ENCODE measurements at regions not wholly inside any gene's neighbourhood (a gene's known extent, or its start where the extent isn't known, plus 50 kb on each side); places are given as distances from the start of the nearest gene placed in this dataset.

GRCh38 chr16:54816471-54816870 is 114.2 kb upstream of the IRX5 start:
- Histone ChIP-seq H3K14ac (ENCODE audit: low read length in 2 of 2) (no peak overlapping the region), H2BK5ac (ENCODE audit: low read depth, low read length, poor library complexity, severe bottlenecking) (no peak overlapping the region), H3K9me3 (ENCODE audit: control insufficient read depth, low read length) (peaks cover 5% of the 10 kb centered on the region), H3K18ac (ENCODE audit: low read depth in 1 of 2, low read length in 2 of 2) (no peak overlapping the region), H4K91ac (ENCODE audit: low read length) (no peak overlapping the region), H3K27ac (ENCODE audit: low read length, poor library complexity, severe bottlenecking) (no peak overlapping the region), H2AK5ac (ENCODE audit: low read length, severe bottlenecking) (no peak overlapping the region), H2AFZ (ENCODE audit: low read depth, low read length) (no peak overlapping the region), H2BK12ac (ENCODE audit: low read length in 2 of 2) (no peak overlapping the region), H3K4ac (ENCODE audit: low read depth in 1 of 2, low read length in 2 of 2) (no peak overlapping the region), H4K8ac (ENCODE audit: low read length) (no peak overlapping the region), H3K4me3 (ENCODE audit: insufficient read depth in 1 of 2, low read depth in 1 of 2, low read length in 2 of 2) (no peak overlapping the region), H3K79me1 (replicated peaks; ENCODE audit: low read length, poor library complexity, severe bottlenecking) (no peaks in the 10 kb centered on the region), H3K4me1 (ENCODE audit: control insufficient read depth, insufficient read depth, low read depth, low read length) (no peaks in the 10 kb centered on the region), H2BK15ac (ENCODE audit: low read depth, poor library complexity, severe bottlenecking) (no peak overlapping the region), H2BK120ac (ENCODE audit: low read depth, low read length) (no peak overlapping the region), H3K36me3 (ENCODE audit: control insufficient read depth in 1 of 2, insufficient read depth in 2 of 2, low read depth in 1 of 2, low read length in 2 of 2) (no peaks in the 10 kb centered on the region), H3K23ac (ENCODE audit: low read length in 2 of 2) (no peak overlapping the region), H3K4me2 (ENCODE audit: low read length, poor library complexity, severe bottlenecking) (no peak overlapping the region), H3K9ac (ENCODE audit: low read length) (no peak overlapping the region), H3K27me3 (ENCODE audit: control insufficient read depth in 1 of 2, insufficient read depth in 1 of 2, low read length in 2 of 2) (peaks cover 3 to 5% of the 10 kb centered on the region in 2 experiments)
- WGBS: 81% methylated on average over 2 of the region's 3 CpGs
- no peak for DNase-seq

GRCh38 chr16:54815177-54815576 is 115.5 kb upstream of the IRX5 start:
- H3K4me2 ChIP-seq (ENCODE audit: low read length, poor library complexity, severe bottlenecking): no peak overlapping the region
- no peak overlapping the region for H2BK120ac ChIP-seq (ENCODE audit: low read depth, low read length)
- no peak overlapping the region for H4K8ac ChIP-seq (ENCODE audit: low read length)
- no peak overlapping the region for H2BK15ac ChIP-seq (ENCODE audit: low read depth, poor library complexity, severe bottlenecking)
- H3K27me3 ChIP-seq (ENCODE audit: control insufficient read depth in 1 of 2, insufficient read depth in 1 of 2, low read length in 2 of 2): peaks cover 3 to 5% of the 10 kb centered on the region in 2 experiments
- H3K9me3 ChIP-seq (ENCODE audit: control insufficient read depth, low read length): no peaks in the 10 kb centered on the region
- H3K23ac ChIP-seq (ENCODE audit: low read length in 2 of 2): no peak overlapping the region
- H4K91ac ChIP-seq (ENCODE audit: low read length): no peak overlapping the region
- no peak overlapping the region for H2AK5ac ChIP-seq (ENCODE audit: low read length, severe bottlenecking)
- H3K4me1 ChIP-seq (ENCODE audit: control insufficient read depth, insufficient read depth, low read depth, low read length): no peaks in the 10 kb centered on the region
- no peaks in the 10 kb centered on the region for H3K36me3 ChIP-seq (ENCODE audit: control insufficient read depth in 1 of 2, insufficient read depth in 2 of 2, low read depth in 1 of 2, low read length in 2 of 2)
- no peak overlapping the region for H3K18ac ChIP-seq (ENCODE audit: low read depth in 1 of 2, low read length in 2 of 2)
- H2BK12ac ChIP-seq (ENCODE audit: low read length in 2 of 2): no peak overlapping the region
- H3K9ac ChIP-seq (ENCODE audit: low read length): no peak overlapping the region
- H3K14ac ChIP-seq (ENCODE audit: low read length in 2 of 2): no peak overlapping the region
- H3K4me3 ChIP-seq (ENCODE audit: insufficient read depth in 1 of 2, low read depth in 1 of 2, low read length in 2 of 2): no peak overlapping the region
- H2BK5ac ChIP-seq (ENCODE audit: low read depth, low read length, poor library complexity, severe bottlenecking): no peak overlapping the region
- no peak overlapping the region for H3K4ac ChIP-seq (ENCODE audit: low read depth in 1 of 2, low read length in 2 of 2)
- no peak overlapping the region for H2AFZ ChIP-seq (ENCODE audit: low read depth, low read length)
- 61% methylated on average over 3 of the region's 3 CpGs for WGBS
- no peaks in the 10 kb centered on the region for H3K79me1 ChIP-seq (replicated peaks; ENCODE audit: low read length, poor library complexity, severe bottlenecking)
- DNase-seq: no peak
- no peak overlapping the region for H3K27ac ChIP-seq (ENCODE audit: low read length, poor library complexity, severe bottlenecking)

- 88% methylated on average over 4 of the region's 5 CpGs for WGBS
- H3K14ac ChIP-seq (ENCODE audit: low read length in 2 of 2): no peak overlapping the region
- no peak overlapping the region for H3K4me2 ChIP-seq (ENCODE audit: low read length, poor library complexity, severe bottlenecking)
- no peak overlapping the region for H2AFZ ChIP-seq (ENCODE audit: low read depth, low read length)
- no peak overlapping the region for H2BK5ac ChIP-seq (ENCODE audit: low read depth, low read length, poor library complexity, severe bottlenecking)
- no peak overlapping the region for H2BK15ac ChIP-seq (ENCODE audit: low read depth, poor library complexity, severe bottlenecking)
- no peak overlapping the region for H3K27ac ChIP-seq (ENCODE audit: low read length, poor library complexity, severe bottlenecking)
- H3K23ac ChIP-seq (ENCODE audit: low read length in 2 of 2): no peak overlapping the region
- peaks cover 3 to 10% of the 10 kb centered on the region in 2 experiments for H3K27me3 ChIP-seq (ENCODE audit: control insufficient read depth in 1 of 2, insufficient read depth in 1 of 2, low read length in 2 of 2)
- no peak overlapping the region for H3K4ac ChIP-seq (ENCODE audit: low read depth in 1 of 2, low read length in 2 of 2)
- H2AK5ac ChIP-seq (ENCODE audit: low read length, severe bottlenecking): no peak overlapping the region
- H3K9me3 ChIP-seq (ENCODE audit: control insufficient read depth, low read length): no peaks in the 10 kb centered on the region
- H3K9ac ChIP-seq (ENCODE audit: low read length): no peak overlapping the region
- no peak overlapping the region for H2BK120ac ChIP-seq (ENCODE audit: low read depth, low read length)
- H3K36me3 ChIP-seq (ENCODE audit: control insufficient read depth in 1 of 2, insufficient read depth in 2 of 2, low read depth in 1 of 2, low read length in 2 of 2): no peaks in the 10 kb centered on the region
- H4K91ac ChIP-seq (ENCODE audit: low read length): no peak overlapping the region
- H3K4me3 ChIP-seq (ENCODE audit: insufficient read depth in 1 of 2, low read depth in 1 of 2, low read length in 2 of 2): no peak overlapping the region
- H4K8ac ChIP-seq (ENCODE audit: low read length): no peak overlapping the region
- DNase-seq: no peak
- H2BK12ac ChIP-seq (ENCODE audit: low read length in 2 of 2): no peak overlapping the region
- no peaks in the 10 kb centered on the region for H3K79me1 ChIP-seq (replicated peaks; ENCODE audit: low read length, poor library complexity, severe bottlenecking)
- no peaks in the 10 kb centered on the region for H3K4me1 ChIP-seq (ENCODE audit: control insufficient read depth, insufficient read depth, low read depth, low read length)
- no peak overlapping the region for H3K18ac ChIP-seq (ENCODE audit: low read depth in 1 of 2, low read length in 2 of 2)
Observed at GRCh38 chr16:54813778-54814177, 116.9 kb upstream of the IRX5 start.

- DNase-seq: no peak
- no peak overlapping the region for H3K27ac ChIP-seq (ENCODE audit: low read length, poor library complexity, severe bottlenecking)
- no peak overlapping the region for H3K18ac ChIP-seq (ENCODE audit: low read depth in 1 of 2, low read length in 2 of 2)
- H2AFZ ChIP-seq (ENCODE audit: low read depth, low read length): no peak overlapping the region
- H3K27me3 ChIP-seq (ENCODE audit: control insufficient read depth in 1 of 2, insufficient read depth in 1 of 2, low read length in 2 of 2): peaks cover 3 to 10% of the 10 kb centered on the region in 2 experiments
- H2BK120ac ChIP-seq (ENCODE audit: low read depth, low read length): no peak overlapping the region
- H3K9ac ChIP-seq (ENCODE audit: low read length): no peak overlapping the region
- H2BK12ac ChIP-seq (ENCODE audit: low read length in 2 of 2): no peak overlapping the region
- no peaks in the 10 kb centered on the region for H3K9me3 ChIP-seq (ENCODE audit: control insufficient read depth, low read length)
- H3K79me1 ChIP-seq (replicated peaks; ENCODE audit: low read length, poor library complexity, severe bottlenecking): no peaks in the 10 kb centered on the region
- H3K4me2 ChIP-seq (ENCODE audit: low read length, poor library complexity, severe bottlenecking): no peak overlapping the region
- no peaks in the 10 kb centered on the region for H3K4me1 ChIP-seq (ENCODE audit: control insufficient read depth, insufficient read depth, low read depth, low read length)
- WGBS: 55% methylated on average over 3 of the region's 3 CpGs
- no peak overlapping the region for H2BK5ac ChIP-seq (ENCODE audit: low read depth, low read length, poor library complexity, severe bottlenecking)
- no peak overlapping the region for H4K91ac ChIP-seq (ENCODE audit: low read length)
- no peaks in the 10 kb centered on the region for H3K36me3 ChIP-seq (ENCODE audit: control insufficient read depth in 1 of 2, insufficient read depth in 2 of 2, low read depth in 1 of 2, low read length in 2 of 2)
- H3K23ac ChIP-seq (ENCODE audit: low read length in 2 of 2): no peak overlapping the region
- no peak overlapping the region for H3K14ac ChIP-seq (ENCODE audit: low read length in 2 of 2)
- no peak overlapping the region for H2BK15ac ChIP-seq (ENCODE audit: low read depth, poor library complexity, severe bottlenecking)
- no peak overlapping the region for H3K4ac ChIP-seq (ENCODE audit: low read depth in 1 of 2, low read length in 2 of 2)
- H4K8ac ChIP-seq (ENCODE audit: low read length): no peak overlapping the region
- H3K4me3 ChIP-seq (ENCODE audit: insufficient read depth in 1 of 2, low read depth in 1 of 2, low read length in 2 of 2): no peak overlapping the region
- H2AK5ac ChIP-seq (ENCODE audit: low read length, severe bottlenecking): no peak overlapping the region
Observed at GRCh38 chr16:54812229-54812628, 118.4 kb upstream of the IRX5 start.
